ENCODE measurements at regions not wholly inside any gene's neighbourhood (a gene's known extent, or its start where the extent isn't known, plus 50 kb on each side); places are given as distances from the start of the nearest gene placed in this dataset.

- ChIA-PET POLR2A (no interaction called here), CTCF (ENCODE audit: low intra/inter-chr PET ratio) (no interaction called here)
- ATAC-seq (no peak), DNase-seq (ENCODE audit: extremely low read depth in 1 of 4, low spot score in 3 of 4) (no peak), FAIRE-seq (no peak)
- no TSS peak for BruUV-seq (replicated peaks)
- Histone ChIP-seq H3K36me3 (ENCODE audit: control insufficient read depth, insufficient read depth, low read length) (no peaks in the 10 kb centered on the region), H3K4me2 (ENCODE audit: insufficient read depth, low read length) (no peak overlapping the region), H4K20me1 (replicated peaks; ENCODE audit: control insufficient read depth, insufficient read depth, low read length) (no peaks in the 10 kb centered on the region), H3K4me3 (no peak overlapping the region), H3K4me1 (replicated peaks in 1 of 2; ENCODE audit: control insufficient read depth in 2 of 2, insufficient read depth in 2 of 2, low read length in 2 of 2) (no peaks in the 10 kb centered on the region), H3K9ac (ENCODE audit: insufficient read depth in 1 of 2, low read depth in 2 of 2, low read length in 2 of 2) (no peak overlapping the region), H3K9me1 (ENCODE audit: control insufficient read depth, insufficient read depth, low read length) (no peaks in the 10 kb centered on the region), H3K9me3 (replicated peaks; ENCODE audit: control insufficient read depth, insufficient read depth, low read depth, low read length) (no peaks in the 10 kb centered on the region), H3K27me3 (ENCODE audit: control insufficient read depth in 2 of 2, insufficient read depth in 2 of 2, low read length in 2 of 2) (no peaks in the 10 kb centered on the region), H3K79me2 (ENCODE audit: control insufficient read depth, insufficient read depth, low read length) (no peaks in the 10 kb centered on the region), H2AFZ (ENCODE audit: low read depth, low read length) (no peak overlapping the region), H3K27ac (ENCODE audit: extremely low read depth, low read depth, low read length) (no peak overlapping the region)
- in situ Hi-C loops (cut with MboI) (no loop called here), intact Hi-C loops (cut with micrococcal nuclease) (no loop called here)
- 0% methylated on average over 5 of the region's 5 CpGs for WGBS (ENCODE audit: insufficient coverage, low coverage, missing lambda C conversion rate)
- TF ChIP-seq SMAD2 (IDR thresholded peaks at IDR 0.05; ENCODE audit: low read depth, low read length) (no peak), ZNF444 (CRISPR knock-in tag; IDR thresholded peaks at IDR 0.05) (no peak), DPF2 (IDR thresholded peaks at IDR 0.05) (no peak), BRF1 (IDR thresholded peaks at IDR 0.05; ENCODE audit: borderline replicate concordance, extremely low read depth, insufficient read length) (no peak), SIX5 (IDR thresholded peaks at IDR 0.05; ENCODE audit: borderline replicate concordance in 1 of 2, insufficient read depth in 1 of 2, low read depth in 1 of 2, low read length in 2 of 2) (no peak), ID3 (CRISPR knock-in tag; IDR thresholded peaks at IDR 0.05) (no peak), ID3 (tag; IDR thresholded peaks at IDR 0.05) (no peak), ZBTB34 (CRISPR knock-in tag; IDR thresholded peaks at IDR 0.05) (no peak), ZNF551 (CRISPR knock-in tag; IDR thresholded peaks at IDR 0.05) (no peak), HNRNPL (IDR thresholded peaks at IDR 0.05; ENCODE audit: low read depth, low read length) (no peak), SETDB1 (IDR thresholded peaks at IDR 0.05; ENCODE audit: low read length) (no peak), KAT8 (IDR thresholded peaks at IDR 0.05; ENCODE audit: low read depth) (no peak), RREB1 (CRISPR knock-in tag; IDR thresholded peaks at IDR 0.05) (no peak), OTX1 (CRISPR knock-in tag; IDR thresholded peaks at IDR 0.05) (no peak), ZFP36 (IDR thresholded peaks at IDR 0.05; ENCODE audit: low read depth, low read length, partially characterized antibody) (no peak), ARID3B (CRISPR knock-in tag; IDR thresholded peaks at IDR 0.05; ENCODE audit: borderline replicate concordance) (no peak)
Observed at GRCh38 chr4:86461849-86462248, 102.0 kb upstream of the MAPK10 start.

Measured in K562 (cell line).